Kidney capillary endothelial cell (primary cell): ENCODE measurements at regions not wholly inside any gene's neighbourhood (a gene's known extent, or its start where the extent isn't known, plus 50 kb on each side); places are given as distances from the start of the nearest gene placed in this dataset.

Source experiments
- DNase-seq: peaks from one replicate; pipeline ENCODE4 v3.0.0-alpha.2; 2018; ENCODE audit warnings: low spot score

- no peak for DNase-seq
Measured at GRCh38 chr10:3412646-3413045, 240.1 kb upstream of the PITRM1 start.

- no peak for DNase-seq
Measured at GRCh38 chr10:3412071-3412582, 239.5 kb upstream of the PITRM1 start.

GRCh38 chr10:3411044-3411443 lies 238.5 kb upstream of the PITRM1 start:
- DNase-seq = no peak

- no peak for DNase-seq
Measured at GRCh38 chr10:3409928-3410327, 237.3 kb upstream of the PITRM1 start.

DNA sequence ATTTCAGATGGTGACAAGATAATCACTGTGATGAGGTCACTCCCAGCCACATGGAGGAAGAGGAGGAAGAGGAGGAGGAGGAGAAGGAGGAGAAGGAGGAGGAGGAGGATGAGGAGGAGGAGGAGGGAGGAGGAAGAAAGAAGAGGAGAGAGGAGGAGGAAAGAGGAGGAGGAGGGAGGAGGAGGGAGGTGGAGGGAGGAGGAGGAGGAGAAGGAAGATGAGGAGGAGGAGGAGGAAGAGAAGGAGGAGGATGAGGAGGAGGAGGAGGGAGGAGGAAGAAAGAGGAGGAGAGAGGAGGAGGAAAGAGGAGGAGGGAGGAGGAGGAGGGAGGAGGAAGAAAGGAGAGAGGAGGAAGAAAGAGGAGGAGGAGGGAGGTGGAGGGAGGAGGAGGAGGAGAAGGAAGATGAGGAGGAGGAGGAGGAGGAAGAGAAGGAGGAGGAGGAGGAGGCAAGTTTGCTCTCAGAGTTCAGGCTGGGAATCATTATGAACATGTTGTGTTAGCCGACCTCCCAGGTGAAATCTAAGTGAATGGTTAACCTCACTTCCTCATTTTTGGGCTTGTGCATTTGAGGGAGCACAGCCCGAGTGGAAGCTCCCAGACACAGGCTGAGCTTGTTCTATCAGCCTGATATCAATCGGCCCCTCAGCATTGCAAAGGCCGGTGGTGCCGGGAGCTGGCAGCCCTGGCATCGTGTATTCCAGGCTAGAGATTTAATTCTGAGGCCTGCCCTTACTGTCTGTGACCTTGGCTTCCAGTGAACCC lies 236.2 kb upstream of the PITRM1 start:
- DNase-seq = no peak

GRCh38 chr10:3407208-3407607 lies 234.6 kb upstream of the PITRM1 start:
- no peak for DNase-seq

DNA sequence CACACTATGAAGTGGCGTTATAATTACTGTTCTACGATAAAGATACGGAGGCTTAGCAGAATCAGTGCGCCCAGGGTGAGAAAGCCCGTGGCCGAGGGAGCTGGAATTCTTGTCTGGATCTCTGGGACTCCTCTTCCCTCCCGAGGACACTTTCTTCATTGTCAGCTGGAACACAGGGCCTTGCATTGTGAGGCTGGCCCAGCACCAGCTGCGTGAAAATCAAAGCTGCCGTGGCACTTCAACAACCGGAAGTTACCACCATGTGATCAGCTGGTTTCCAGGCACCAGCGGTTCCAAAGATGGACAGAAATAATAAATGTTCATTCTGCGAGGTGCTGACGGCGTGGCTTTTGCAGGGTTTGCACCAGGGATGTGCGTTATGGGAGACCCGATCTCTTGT lies 234.0 kb upstream of the PITRM1 start:
- DNase-seq = no peak

GRCh38 chr10:3404381-3404780 lies 231.8 kb upstream of the PITRM1 start:
- no peak for DNase-seq

- DNase-seq = no peak
Measured at GRCh38 chr10:3402187-3402751, 229.7 kb upstream of the PITRM1 start.

DNA sequence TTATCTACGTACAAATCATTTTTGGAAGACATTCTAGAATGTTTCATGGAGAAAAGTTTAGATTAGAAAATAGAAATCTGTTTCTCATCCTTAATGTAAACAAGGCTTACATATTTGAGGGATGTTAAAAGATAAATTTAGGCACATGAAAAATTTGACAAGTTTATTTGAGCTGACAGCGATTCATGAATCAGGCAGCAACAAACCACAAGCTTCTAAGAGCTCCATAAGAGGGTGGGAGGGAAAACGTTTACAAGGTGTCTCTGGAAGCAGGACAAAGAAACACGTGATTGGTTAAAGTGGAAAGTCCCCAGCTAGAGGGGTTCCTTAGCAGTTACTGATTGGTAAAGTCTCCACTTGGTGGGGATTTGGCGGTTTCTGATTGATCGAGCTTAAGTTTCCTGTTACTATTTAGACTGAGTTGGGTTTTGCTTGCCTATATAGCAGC lies 228.9 kb upstream of the PITRM1 start:
- no peak for DNase-seq

DNA sequence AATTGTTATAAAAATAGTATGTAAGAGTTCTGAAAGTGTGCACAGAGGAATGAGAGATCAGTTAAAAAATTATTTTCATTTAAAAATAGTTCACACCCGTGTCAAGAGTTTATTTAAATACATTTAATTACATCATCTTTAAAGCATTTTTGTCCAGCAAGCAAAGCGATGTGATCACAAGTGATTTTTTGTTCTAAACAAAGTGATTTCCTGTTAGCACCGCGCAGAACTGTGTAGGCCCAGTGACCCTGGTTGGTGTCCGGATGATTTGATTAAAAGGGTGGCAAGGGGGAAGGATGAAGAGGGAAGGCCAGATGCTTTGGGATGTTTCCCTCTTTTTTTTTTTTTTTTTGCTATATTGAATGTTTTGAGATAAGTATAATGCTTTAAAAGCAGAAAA lies 227.8 kb upstream of the PITRM1 start:
- peak; percentile 70 for DNase-seq

- DNase-seq = peak; percentile 10
Measured at GRCh38 chr10:3399756-3400155, 227.2 kb upstream of the PITRM1 start.

DNA sequence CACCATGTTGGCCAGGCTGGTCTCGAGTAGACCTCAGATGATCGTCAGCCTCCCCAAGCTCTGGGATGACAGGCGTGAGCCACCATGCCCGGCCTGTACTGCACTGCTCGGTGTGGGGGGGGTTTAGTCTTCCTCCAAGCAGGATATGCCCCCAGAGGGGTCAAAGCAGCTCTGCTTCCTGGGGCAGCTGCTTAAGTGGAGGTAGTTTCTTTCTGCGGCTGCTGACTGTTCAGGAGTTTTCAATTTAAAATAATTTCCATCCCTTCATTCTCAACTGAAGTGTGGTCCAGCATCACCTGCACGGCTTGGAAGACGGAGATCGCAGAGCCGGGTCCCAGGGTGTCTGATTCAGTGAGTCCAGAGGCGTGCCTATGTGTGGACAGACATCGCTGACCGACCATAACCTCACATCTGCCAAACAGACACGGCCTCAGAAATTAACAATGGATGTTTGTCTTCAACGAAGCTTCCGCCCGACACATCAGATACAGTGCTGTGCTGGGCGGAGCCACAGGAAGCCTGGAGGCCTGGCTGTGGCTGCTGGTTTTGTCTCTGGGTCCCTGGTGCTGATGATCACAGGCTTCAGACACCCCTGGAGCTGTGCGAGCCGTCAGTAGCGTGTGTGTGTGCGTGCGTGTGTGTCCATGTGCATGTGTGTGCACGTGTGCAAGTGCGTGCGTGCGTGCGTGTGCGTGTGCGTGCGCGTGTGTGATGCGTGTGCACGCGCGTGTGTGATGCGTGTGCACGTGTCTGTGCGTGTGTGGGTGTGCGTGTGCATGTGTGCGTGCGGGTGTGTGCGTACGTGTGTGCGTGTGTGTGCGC lies 226.5 kb upstream of the PITRM1 start:
- peak; percentile 83 for DNase-seq

DNA sequence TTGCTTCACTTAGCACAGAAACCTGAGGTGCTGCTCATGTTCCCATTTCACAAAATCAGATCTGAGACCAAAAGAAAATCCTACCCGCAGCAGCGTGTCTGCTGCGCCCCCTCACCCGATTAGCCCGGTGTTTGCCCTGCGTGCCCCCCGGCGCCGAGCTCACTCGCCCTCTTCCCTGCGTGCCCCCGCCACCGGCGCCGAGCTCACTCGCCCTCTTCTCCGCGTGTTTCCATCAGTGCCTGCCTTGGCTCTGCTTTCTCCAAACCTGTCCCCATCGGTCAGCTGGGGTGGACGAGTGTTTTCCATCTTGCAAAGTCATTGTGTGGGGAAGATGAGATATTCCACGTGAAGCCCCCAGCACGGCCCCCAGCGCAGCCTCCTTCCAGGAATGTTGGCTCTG lies 225.3 kb upstream of the PITRM1 start:
- no peak for DNase-seq

DNA sequence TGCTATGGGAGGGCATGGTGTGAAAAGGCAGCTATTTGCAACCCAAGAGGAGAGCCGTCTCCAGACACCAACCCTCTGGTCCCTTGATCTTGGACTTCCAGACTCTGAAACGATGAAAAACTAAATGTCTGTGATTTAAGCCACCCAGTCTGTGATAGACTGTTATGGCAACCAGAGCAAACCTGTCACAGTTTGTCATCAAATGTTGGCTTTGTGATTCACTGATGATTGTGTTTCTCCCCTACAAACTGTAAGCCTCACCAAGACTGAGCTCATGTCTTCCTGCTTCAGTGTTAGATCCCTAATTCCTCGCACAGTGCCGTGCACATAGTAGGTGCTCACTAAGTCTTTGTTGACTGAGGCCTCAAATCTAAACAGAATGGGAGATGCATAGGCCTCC lies 224.6 kb upstream of the PITRM1 start:
- DNase-seq = peak; percentile 36

- no peak for DNase-seq
Measured at GRCh38 chr10:3396116-3396515, 223.5 kb upstream of the PITRM1 start.

DNA sequence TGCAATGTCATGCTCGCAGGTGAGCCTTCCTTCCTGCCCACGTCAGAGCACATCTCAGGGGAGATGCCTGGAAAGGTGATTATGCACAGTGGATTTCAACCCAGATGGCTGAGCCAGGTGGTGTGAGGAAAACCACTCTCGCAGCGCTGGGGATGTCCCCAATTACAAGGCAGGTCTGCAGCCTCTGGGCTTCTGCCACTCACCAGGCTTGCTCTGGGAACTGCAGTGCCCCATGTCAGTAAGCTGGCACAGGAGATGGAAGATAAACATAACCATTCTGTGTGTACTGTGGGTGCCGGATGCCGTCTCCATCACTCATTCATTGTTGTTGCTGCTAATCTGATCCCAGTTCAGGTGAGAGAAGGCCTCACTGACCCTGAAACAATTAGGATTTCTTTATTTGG lies 222.9 kb upstream of the PITRM1 start:
- no peak for DNase-seq

GRCh38 chr10:3395041-3395440 lies 222.5 kb upstream of the PITRM1 start:
- no peak for DNase-seq

DNA sequence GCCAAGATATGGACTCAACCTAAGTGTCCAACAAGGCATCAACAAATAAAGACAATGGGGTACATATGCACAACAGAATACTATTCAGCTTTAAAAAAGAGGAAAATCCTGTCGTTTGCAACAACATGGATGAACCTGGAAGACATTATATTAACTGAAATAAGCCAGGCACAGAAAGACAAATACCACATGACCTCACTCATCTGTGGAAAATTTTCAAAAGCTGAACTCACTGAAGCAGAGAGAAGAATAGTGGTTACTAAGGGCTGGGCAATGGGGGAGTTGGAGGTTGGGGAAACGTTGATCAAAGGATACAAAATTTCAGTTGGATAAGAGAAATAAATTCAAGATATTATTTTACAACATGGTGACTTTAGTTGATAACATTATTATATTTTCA lies 221.4 kb upstream of the PITRM1 start:
- DNase-seq = no peak

DNA sequence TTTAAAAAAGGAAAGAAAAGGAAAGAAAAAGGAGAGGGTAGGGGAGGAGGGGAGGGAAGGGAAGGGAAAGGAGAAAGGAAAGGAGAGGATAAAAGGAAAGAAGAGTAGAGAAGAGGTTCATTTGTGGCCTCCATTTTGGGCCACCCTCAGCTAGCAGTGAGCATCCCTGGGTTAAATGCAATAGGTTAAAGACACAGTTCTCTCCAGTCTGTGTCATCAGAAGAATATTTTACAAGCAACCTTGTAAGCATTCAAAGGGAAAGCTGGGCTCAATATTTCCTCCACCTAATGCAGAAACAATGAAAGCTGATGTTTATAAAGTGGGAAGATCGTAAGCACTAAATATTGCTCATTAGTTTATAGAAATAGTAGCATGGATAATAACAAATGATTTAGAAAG lies 219.1 kb upstream of the PITRM1 start:
- no peak for DNase-seq

DNA sequence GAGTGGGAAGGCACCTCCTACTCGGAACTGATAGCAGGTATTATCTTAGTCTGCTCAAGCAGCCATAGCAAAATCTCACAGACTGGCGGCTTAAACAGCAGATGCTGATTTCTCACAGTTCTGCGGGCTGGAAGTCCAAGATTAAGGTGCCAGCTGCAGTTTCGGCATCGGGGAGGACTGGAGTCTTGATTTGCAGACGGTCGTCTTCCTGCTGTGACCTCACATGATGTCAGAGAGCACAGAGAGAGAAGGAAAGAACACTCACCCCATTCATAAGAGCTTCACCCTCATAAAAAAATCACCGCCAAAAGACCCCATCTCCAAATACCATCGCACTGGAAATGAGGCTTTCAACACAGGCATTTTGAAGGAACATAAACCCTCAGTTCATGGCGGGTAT lies 216.5 kb upstream of the PITRM1 start:
- DNase-seq = no peak

DNA sequence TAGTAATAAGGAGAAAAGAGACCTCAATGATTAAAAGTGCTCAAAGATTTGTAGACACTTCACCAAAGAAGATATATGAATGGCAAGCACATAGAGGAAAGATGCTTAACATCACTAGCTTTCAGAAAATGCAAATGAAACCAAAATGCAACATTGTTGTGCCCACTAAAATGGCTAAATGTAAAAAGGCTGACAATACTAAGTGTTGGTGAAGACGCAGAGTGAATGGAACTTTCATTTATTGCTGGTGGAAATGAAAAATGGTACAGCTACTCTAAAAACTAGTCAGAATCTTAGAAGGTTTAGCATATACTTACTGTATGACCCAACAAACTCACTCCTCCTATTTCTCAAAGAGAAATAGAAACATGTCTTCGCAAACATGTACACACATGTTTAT lies 212.9 kb upstream of the PITRM1 start:
- no peak for DNase-seq

DNA sequence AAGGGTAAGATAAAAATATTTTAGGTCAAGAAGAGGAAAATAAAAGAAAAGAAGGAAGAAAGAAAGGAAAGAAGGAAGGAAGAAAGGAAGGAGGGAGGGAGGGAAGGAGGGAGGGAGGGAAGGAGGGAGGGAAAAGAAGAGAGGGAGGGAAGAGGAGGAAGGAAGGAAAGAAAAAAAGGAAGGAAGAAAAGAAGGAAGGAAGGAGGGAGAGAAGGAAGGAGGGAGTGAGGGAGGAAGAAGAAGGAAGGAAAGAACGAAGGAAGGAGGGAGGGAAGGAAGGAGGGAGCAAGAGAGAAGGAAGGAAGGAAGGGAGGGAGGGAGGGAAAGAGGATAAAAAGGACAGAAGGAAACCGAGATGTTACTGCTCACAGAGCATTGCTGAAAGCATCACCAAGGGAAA lies 209.5 kb upstream of the PITRM1 start:
- DNase-seq = no peak
